ENCODE measurements at regions not wholly inside any gene's neighbourhood (a gene's known extent, or its start where the extent isn't known, plus 50 kb on each side); places are given as distances from the start of the nearest gene placed in this dataset.
"Not testable (repeated sequence)": the region's sequence is repeated elsewhere in the genome, so short reads cannot be mapped to it uniquely, and the experiment has no call there.

GRCh38 chr15:93929375-93930094 is 301.8 kb upstream of the MCTP2 start:
- Histone ChIP-seq H3K27ac (ENCODE audit: low read depth in 2 of 2, low read length in 1 of 2) (peak overlapping the region in 1 of 2 experiments; percentile 81; a peak in 2 of 4 replicates), H3F3A (replicated peaks; ENCODE audit: insufficient read depth) (peaks cover 5% of the 10 kb centered on the region), H3K4me3 (ENCODE audit: low read depth in 2 of 2, low read length in 1 of 2) (no peak overlapping the region; a peak in 1 of 4 replicates), H3K9me2 (no peaks in the 10 kb centered on the region), H3K79me2 (ENCODE audit: insufficient read depth) (no peaks in the 10 kb centered on the region), H2AFZ (ENCODE audit: low read depth) (no peak overlapping the region; the same call in 1 of the 2 replicates), H3K36me3 (replicated peaks in 1 of 2; ENCODE audit: control insufficient read depth in 1 of 2, insufficient read depth in 2 of 2, low read length in 1 of 2) (no peaks in the 10 kb centered on the region), H3K9me3 (no peaks in the 10 kb centered on the region), H3K27me3 (ENCODE audit: insufficient read depth) (no peaks in the 10 kb centered on the region), H3K9ac (no peak overlapping the region), H3K4me2 (peak overlapping the region; percentile 67), H3K4me1 (ENCODE audit: control insufficient read depth in 1 of 2, insufficient read depth in 2 of 2, low read depth in 1 of 2, low read length in 1 of 2) (peaks cover 0 to 3% of the 10 kb centered on the region in 2 experiments; a peak in 1 of 4 replicates), H4K20me1 (ENCODE audit: insufficient read depth) (no peaks in the 10 kb centered on the region)
- POLR2A ChIA-PET, result no interaction called here
- 19% methylated on average over 7 of the region's 7 CpGs for WGBS (ENCODE audit: low lambda C conversion rate)
- DNase-seq, result no peak
- TF ChIP-seq TCF12 (IDR thresholded peaks at IDR 0.05) (peak; percentile 68), PBX3 (IDR thresholded peaks at IDR 0.05) (peak; percentile 50), NFIC (IDR thresholded peaks at IDR 0.05; ENCODE audit: borderline replicate concordance) (peak; percentile 73), TEAD4 (IDR thresholded peaks at IDR 0.05; ENCODE audit: borderline replicate concordance, insufficient read depth) (0 out of 2 replicates have a peak, but pooled peaks have one; percentile 10), EP300 (IDR thresholded peaks at IDR 0.05; ENCODE audit: borderline replicate concordance in 1 of 2, low read depth in 1 of 2, low read length in 1 of 2) (peak in 1 of 2 experiments; percentile 55; a peak in 1 of 4 replicates), MEF2A (IDR thresholded peaks at IDR 0.05; ENCODE audit: borderline replicate concordance, low read depth) (0 out of 2 replicates have a peak, but pooled peaks have one; percentile 24), FOSL2 (IDR thresholded peaks at IDR 0.05; ENCODE audit: borderline replicate concordance, low read depth) (peak; percentile 76), FOXJ3 (CRISPR knock-in tag; IDR thresholded peaks at IDR 0.05) (no peak), USF1 (IDR thresholded peaks at IDR 0.05; ENCODE audit: borderline replicate concordance, low read depth) (no peak), FOXM1 (IDR thresholded peaks at IDR 0.05; ENCODE audit: low read depth) (no peak)
- CTCF ChIA-PET, result interaction anchor here (0.7 to 1.3 kb wide), 3 partner anchors 116 to 899 kb away, joined by 3 to 4 read pairs (median 3); no protein-coding TSS in a partner anchor

- Histone ChIP-seq H3K9ac (no peak overlapping the region), H3K27me3 (ENCODE audit: insufficient read depth) (no peaks in the 10 kb centered on the region), H3K36me3 (replicated peaks in 1 of 2; ENCODE audit: control insufficient read depth in 1 of 2, insufficient read depth in 2 of 2, low read length in 1 of 2) (no peaks in the 10 kb centered on the region), H3F3A (replicated peaks; ENCODE audit: insufficient read depth) (no peaks in the 10 kb centered on the region), H2AFZ (ENCODE audit: low read depth) (no peak overlapping the region), H3K4me3 (ENCODE audit: low read depth in 2 of 2, low read length in 1 of 2) (no peak overlapping the region), H3K4me1 (ENCODE audit: control insufficient read depth in 1 of 2, insufficient read depth in 2 of 2, low read depth in 1 of 2, low read length in 1 of 2) (no peaks in the 10 kb centered on the region), H3K27ac (ENCODE audit: low read depth in 2 of 2, low read length in 1 of 2) (no peak overlapping the region), H3K9me3 (no peaks in the 10 kb centered on the region), H4K20me1 (ENCODE audit: insufficient read depth) (no peaks in the 10 kb centered on the region), H3K79me2 (ENCODE audit: insufficient read depth) (no peaks in the 10 kb centered on the region), H3K4me2 (no peak overlapping the region), H3K9me2 (no peaks in the 10 kb centered on the region)
- DNase-seq, result no peak
- WGBS (ENCODE audit: low lambda C conversion rate), result 39% methylated on average over 4 of the region's 4 CpGs
- ChIA-PET CTCF (interaction anchor here (1.1 to 1.9 kb wide), 2 partner anchors 151 to 199 kb away, joined by 3 to 6 read pairs; no protein-coding TSS in a partner anchor), POLR2A (no interaction called here)
- no peak for TF ChIP-seq RAD21 (IDR thresholded peaks at IDR 0.05; ENCODE audit: low read length)
- no peak for TF ChIP-seq POLR2AphosphoS5 (IDR thresholded peaks at IDR 0.05; ENCODE audit: low read depth, low read length)
- no peak for TF ChIP-seq CTCF (IDR thresholded peaks at IDR 0.05)
- TF ChIP-seq PBX3 (IDR thresholded peaks at IDR 0.05), result no peak
- no peak for TF ChIP-seq USF1 (IDR thresholded peaks at IDR 0.05; ENCODE audit: borderline replicate concordance, low read depth)
- no peak for TF ChIP-seq NFIC (IDR thresholded peaks at IDR 0.05; ENCODE audit: borderline replicate concordance)
- TF ChIP-seq GABPA (IDR thresholded peaks at IDR 0.05; ENCODE audit: low read depth), result no peak
These were observed 311.2 kb upstream of the MCTP2 start for GRCh38 chr15:93920204-93920603.

GRCh38 chr15:93918801-93919200 is 312.6 kb upstream of the MCTP2 start:
- POLR2A ChIA-PET; H3K79me2 ChIP-seq (ENCODE audit: insufficient read depth); H3K9ac ChIP-seq; H4K20me1 ChIP-seq (ENCODE audit: insufficient read depth); H3K27ac ChIP-seq (ENCODE audit: low read depth in 2 of 2, low read length in 1 of 2); CTCF ChIA-PET; H3K9me3 ChIP-seq; H3K4me1 ChIP-seq (ENCODE audit: control insufficient read depth in 1 of 2, insufficient read depth in 2 of 2, low read depth in 1 of 2, low read length in 1 of 2); DNase-seq; H3F3A ChIP-seq (replicated peaks; ENCODE audit: insufficient read depth); H3K4me2 ChIP-seq; H2AFZ ChIP-seq (ENCODE audit: low read depth); H3K4me3 ChIP-seq (ENCODE audit: low read depth in 2 of 2, low read length in 1 of 2); H3K27me3 ChIP-seq (ENCODE audit: insufficient read depth); H3K36me3 ChIP-seq (replicated peaks in 1 of 2; ENCODE audit: control insufficient read depth in 1 of 2, insufficient read depth in 2 of 2, low read length in 1 of 2); H3K9me2 ChIP-seq: not testable (repeated sequence)
- 40% methylated on average over 2 of the region's 2 CpGs for WGBS (ENCODE audit: low lambda C conversion rate)

Data from SK-N-SH (cell line).